ENCODE measurements at regions not wholly inside any gene's neighbourhood (a gene's known extent, or its start where the extent isn't known, plus 50 kb on each side); places are given as distances from the start of the nearest gene placed in this dataset.
"Not testable (repeated sequence)": the region's sequence is repeated elsewhere in the genome, so short reads cannot be mapped to it uniquely, and the experiment has no call there.

- TF ChIP-seq POLR2A, POLR2AphosphoS5 (IDR thresholded peaks at IDR 0.05; ENCODE audit: low read depth, low read length): not testable (repeated sequence)
Observed at GRCh38 chr1:149285638-149286037, 182.3 kb upstream of the NBPF9 start.
